Activated effector memory CD4-positive, alpha-beta T cell treated with Interleukin-2 at 50 U/mL for 16 hours (primary cell): ENCODE measurements at regions not wholly inside any gene's neighbourhood (a gene's known extent, or its start where the extent isn't known, plus 50 kb on each side); places are given as distances from the start of the nearest gene placed in this dataset.

Experiments
- DNase-seq: peaks from one replicate; pipeline ENCODE4 v3.0.0-alpha.2; 2020

GRCh38 chr14:94953541-94954260 lies 183.8 kb upstream of the GSC start:
- no peak for DNase-seq

GRCh38 chr14:94952097-94952496 lies 182.2 kb upstream of the GSC start:
- DNase-seq: no peak

- DNase-seq: no peak
Observed at GRCh38 chr14:94946244-94946643, 176.3 kb upstream of the GSC start.

GRCh38 chr14:94945615-94946014 lies 175.7 kb upstream of the GSC start:
- DNase-seq: peak; percentile 28

GRCh38 chr14:94944636-94945258 lies 174.8 kb upstream of the GSC start:
- DNase-seq: no peak

- DNase-seq: no peak
Observed at GRCh38 chr14:94942601-94943000, 172.7 kb upstream of the GSC start.

GRCh38 chr14:94941311-94941710 lies 171.4 kb upstream of the GSC start:
- no peak for DNase-seq

- DNase-seq: no peak
Observed at GRCh38 chr14:94940263-94940993, 170.5 kb upstream of the GSC start.

GRCh38 chr14:94938016-94938415 lies 168.1 kb upstream of the GSC start:
- DNase-seq: no peak

- no peak for DNase-seq
Observed at GRCh38 chr14:94936901-94937685, 167.2 kb upstream of the GSC start.

GRCh38 chr14:94936401-94936892 lies 166.5 kb upstream of the GSC start:
- no peak for DNase-seq

- DNase-seq: no peak
Observed at GRCh38 chr14:94935706-94936300, 165.9 kb upstream of the GSC start.

- no peak for DNase-seq
Observed at GRCh38 chr14:94934276-94934810, 164.4 kb upstream of the GSC start.

GRCh38 chr14:94933486-94933885 lies 163.6 kb upstream of the GSC start:
- no peak for DNase-seq

- no peak for DNase-seq
Observed at GRCh38 chr14:94932589-94932988, 162.7 kb upstream of the GSC start.

- no peak for DNase-seq
Observed at GRCh38 chr14:94930690-94931089, 160.8 kb upstream of the GSC start.

- no peak for DNase-seq
Observed at GRCh38 chr14:94929354-94929753, 159.4 kb upstream of the GSC start.

GRCh38 chr14:94926176-94926575 lies 156.3 kb upstream of the GSC start:
- no peak for DNase-seq

- DNase-seq: no peak
Observed at GRCh38 chr14:94925416-94926173, 155.7 kb upstream of the GSC start.

GRCh38 chr14:94924189-94924588 lies 154.3 kb upstream of the GSC start:
- no peak for DNase-seq

GRCh38 chr14:94923786-94924185 lies 153.9 kb upstream of the GSC start:
- no peak for DNase-seq
